SK-N-SH treated with all-trans-retinoic acid at 6 μM for 48 hours (cell line): ENCODE measurements at regions not wholly inside any gene's neighbourhood (a gene's known extent, or its start where the extent isn't known, plus 50 kb on each side); places are given as distances from the start of the nearest gene placed in this dataset.

Source experiments
- ATAC-seq: fragments of 200-7000 bp; cut with Tn5 transposase; 3 replicates; pipeline ENCODE4 v1.9.1; 2020; ENCODE audit warnings: mild to moderate bottlenecking, moderate library complexity
- ARNTL ChIP-seq: fragments of 450-650 bp; formaldehyde crosslinking; IDR thresholded peaks from 2 replicates; pipeline ENCODE4 v1.5.0; 2020; ENCODE audit warnings: low read depth, mild to moderate bottlenecking, moderate library complexity, borderline replicate concordance
- BACH2 ChIP-seq: fragments of 250-450 bp; sonication (Bioruptor Pico); IDR thresholded peaks from 2 replicates; pipeline ENCODE4 v1.9.0; 2021; ENCODE audit warnings: mild to moderate bottlenecking, borderline replicate concordance
- CREB5 ChIP-seq: fragments of 250-450 bp; sonication (Bioruptor Pico); IDR thresholded peaks from 2 replicates; pipeline ENCODE4 v1.5.1; 2020; ENCODE audit warnings: low read depth, mild to moderate bottlenecking, moderate library complexity
- CSDC2 ChIP-seq: fragments of 250-450 bp; sonication (Bioruptor Pico); IDR thresholded peaks from 2 replicates; pipeline ENCODE4 v1.5.0; 2020; ENCODE audit warnings: mild to moderate bottlenecking, moderate library complexity
- CSRNP3 ChIP-seq: fragments of 250-450 bp; sonication (Bioruptor Pico); IDR thresholded peaks from 2 replicates; pipeline ENCODE4 v1.5.1; 2021; ENCODE audit warnings: mild to moderate bottlenecking, moderate library complexity
- ESRRG ChIP-seq: fragments of 250-450 bp; sonication (Bioruptor Pico); IDR thresholded peaks from 2 replicates; pipeline ENCODE4 v1.6.1; 2021; ENCODE audit warnings: mild to moderate bottlenecking
- GLIS3 ChIP-seq: fragments of 250-450 bp; sonication (Bioruptor Pico); IDR thresholded peaks from 2 replicates; pipeline ENCODE4 v1.5.0; 2020; ENCODE audit warnings: mild to moderate bottlenecking, moderate library complexity
- ISL1 ChIP-seq: fragments of 250-450 bp; sonication (Bioruptor Pico); IDR thresholded peaks from 2 replicates; pipeline ENCODE4 v2.1.2; 2022; ENCODE audit warnings: mild to moderate bottlenecking, moderate library complexity
- OSR1 ChIP-seq: fragments of 250-450 bp; sonication (Bioruptor Pico); IDR thresholded peaks from 2 replicates; pipeline ENCODE4 v1.8.0; 2022; ENCODE audit warnings: moderate library complexity, mild to moderate bottlenecking, inconsistent platforms
- PATZ1 ChIP-seq: fragments of 250-450 bp; sonication (Bioruptor Pico); IDR thresholded peaks from 2 replicates; pipeline ENCODE4 v1.8.0; 2020; ENCODE audit warnings: mild to moderate bottlenecking, moderate library complexity, borderline replicate concordance
- POU6F1 ChIP-seq: fragments of 250-450 bp; sonication (Bioruptor Pico); IDR thresholded peaks from 2 replicates; pipeline ENCODE4 v1.8.0; 2021; ENCODE audit warnings: low read depth, mild to moderate bottlenecking, moderate library complexity, borderline replicate concordance
- PPARA ChIP-seq: fragments of 250-450 bp; sonication (Bioruptor Pico); IDR thresholded peaks from 2 replicates; pipeline ENCODE4 v1.5.0; 2020; ENCODE audit warnings: mild to moderate bottlenecking, borderline replicate concordance
- RARB ChIP-seq: fragments of 250-450 bp; sonication (Bioruptor Pico); IDR thresholded peaks from 2 replicates; pipeline ENCODE4 v1.8.0; 2021; ENCODE audit warnings: mild to moderate bottlenecking, moderate library complexity
- SNAI2 ChIP-seq: fragments of 250-450 bp; sonication (Bioruptor Pico); IDR thresholded peaks from 2 replicates; pipeline ENCODE4 v1.5.0; 2020; ENCODE audit warnings: mild to moderate bottlenecking, moderate library complexity
- TCF4 ChIP-seq: fragments of 250-450 bp; sonication (Bioruptor Pico); IDR thresholded peaks from 2 replicates; pipeline ENCODE4 v1.8.0; 2021; ENCODE audit warnings: mild to moderate bottlenecking, moderate library complexity, borderline replicate concordance
- TOX ChIP-seq: fragments of 250-450 bp; sonication (Bioruptor Pico); IDR thresholded peaks from 2 replicates; pipeline ENCODE4 v1.8.0; 2021; ENCODE audit warnings: mild to moderate bottlenecking, moderate library complexity, borderline replicate concordance
- TSHZ2 ChIP-seq: fragments of 250-450 bp; sonication (Bioruptor Pico); IDR thresholded peaks from 2 replicates; pipeline ENCODE4 v1.5.0; 2020; ENCODE audit warnings: mild to moderate bottlenecking, moderate library complexity
- ZFP3 ChIP-seq: fragments of 250-450 bp; sonication (Bioruptor Pico); IDR thresholded peaks from 2 replicates; pipeline ENCODE4 v1.5.0; 2020; ENCODE audit warnings: mild to moderate bottlenecking, moderate library complexity
- ZFP30 ChIP-seq: fragments of 450-650 bp; formaldehyde crosslinking; IDR thresholded peaks from 2 replicates; pipeline ENCODE4 v1.5.0; 2022; ENCODE audit warnings: mild to moderate bottlenecking, moderate library complexity
- ZNF70 ChIP-seq: fragments of 450-650 bp; formaldehyde crosslinking; IDR thresholded peaks from 2 replicates; pipeline ENCODE4 v1.5.0; 2020; ENCODE audit warnings: mild to moderate bottlenecking, moderate library complexity
- ZNF8 ChIP-seq: fragments of 450-650 bp; formaldehyde crosslinking; IDR thresholded peaks from 2 replicates; pipeline ENCODE4 v1.5.0; 2020; ENCODE audit warnings: mild to moderate bottlenecking, moderate library complexity

- TF ChIP-seq POU6F1 = no peak
- TF ChIP-seq SNAI2 (CRISPR knock-in tag) = no peak
- no peak for TF ChIP-seq BACH2 (CRISPR knock-in tag)
- TF ChIP-seq OSR1 = no peak
- TF ChIP-seq ZFP30 (CRISPR knock-in tag) = no peak
- TF ChIP-seq TSHZ2 = no peak
- no peak for TF ChIP-seq ZNF70 (CRISPR knock-in tag)
- TF ChIP-seq CSRNP3 (CRISPR knock-in tag) = no peak
- no peak for TF ChIP-seq ZFP3 (CRISPR knock-in tag)
- TF ChIP-seq PATZ1 (CRISPR knock-in tag) = no peak
- no peak for TF ChIP-seq RARB (CRISPR knock-in tag)
- TF ChIP-seq GLIS3 (CRISPR knock-in tag) = no peak
- TF ChIP-seq ARNTL (CRISPR knock-in tag) = no peak
- ATAC-seq = no peak
Measured at GRCh38 chr1:70674941-70675685, 264.0 kb downstream of the CTH start.

GRCh38 chr1:70675737-70676156 is 264.7 kb downstream of the CTH start:
- no peak for ATAC-seq
- TF ChIP-seq ZFP30 (CRISPR knock-in tag) (no peak), CSDC2 (CRISPR knock-in tag) (no peak), ESRRG (no peak), ARNTL (CRISPR knock-in tag) (no peak), ZFP3 (CRISPR knock-in tag) (no peak), PPARA (CRISPR knock-in tag) (no peak), TSHZ2 (no peak), ISL1 (CRISPR knock-in tag) (no peak), TOX (CRISPR knock-in tag) (no peak), TCF4 (CRISPR knock-in tag) (no peak), PATZ1 (CRISPR knock-in tag) (no peak), BACH2 (CRISPR knock-in tag) (no peak), ZNF70 (CRISPR knock-in tag) (no peak), CREB5 (CRISPR knock-in tag) (no peak), POU6F1 (no peak), ZNF8 (CRISPR knock-in tag) (no peak), SNAI2 (CRISPR knock-in tag) (no peak)
